IMR-90 (cell line): ENCODE measurements at regions not wholly inside any gene's neighbourhood (a gene's known extent, or its start where the extent isn't known, plus 50 kb on each side); places are given as distances from the start of the nearest gene placed in this dataset.

Source experiments
- ATAC-seq: fragments of 200-7000 bp; cut with Tn5 transposase; 2 replicates; pipeline ENCODE4 v1.9.1; 2020; ENCODE audit warnings: low read depth, mild to moderate bottlenecking, moderate library complexity
- BruUV-seq: library from RNA; stranded (reverse); fragments of 400-500 nt; replicated peaks from 2 replicates; lab custom pipeline; 2021; lab: Mats Ljungman, UMichigan
- CTCF ChIA-PET: fragments of 300-600 bp; formaldehyde crosslinking; extraction: SDS; loops from one replicate; lab custom pipeline; 2021; ENCODE audit warnings: antibody characterized with exemption; lab: Yijun Ruan, JAX
- POLR2A ChIA-PET: fragments of 300-600 bp; sonication (Branson Sonifier 250); formaldehyde crosslinking; loops from one replicate; lab custom pipeline; 2022; ENCODE audit warnings: antibody characterized with exemption; ENCODE audit not compliant: unreplicated experiment; lab: Charles Lee
- DNase-seq: peaks from one replicate; pipeline ENCODE4 v3.0.0; 2013
- H2AFZ ChIP-seq: replicated peaks from 2 replicates; pipeline ENCODE3; 2013; ENCODE audit warnings: low read length, mild to moderate bottlenecking; ENCODE audit not compliant: poor library complexity
- H2AK5ac ChIP-seq: 2 replicates; pipeline ENCODE4 v1.6.1; 2013; ENCODE audit warnings: low read depth, low read length, inconsistent platforms
- H2AK9ac ChIP-seq: replicated peaks from 2 replicates; pipeline ENCODE3; 2013; ENCODE audit warnings: mild to moderate bottlenecking, low read depth, low read length, moderate library complexity; ENCODE audit not compliant: poor library complexity
- H2BK120ac ChIP-seq: 2 replicates; pipeline ENCODE4 v1.6.1; 2013; ENCODE audit warnings: low read depth, low read length, inconsistent platforms
- H2BK15ac ChIP-seq: 3 replicates; pipeline ENCODE4 v1.6.1; 2013; ENCODE audit warnings: low read depth, low read length, inconsistent platforms
- H2BK20ac ChIP-seq: 2 replicates; pipeline ENCODE4 v1.6.1; 2013; ENCODE audit warnings: low read depth, mild to moderate bottlenecking, inconsistent platforms, low read length, moderate library complexity
- H2BK5ac ChIP-seq: 2 replicates; pipeline ENCODE4 v1.6.1; 2013; ENCODE audit warnings: mild to moderate bottlenecking, low read depth, low read length, inconsistent platforms; ENCODE audit not compliant: poor library complexity, severe bottlenecking
- H3K14ac ChIP-seq: replicated peaks from 2 replicates; pipeline ENCODE4 v1.6.1; 2013; ENCODE audit warnings: low read depth, low read length, inconsistent platforms
- H3K18ac ChIP-seq: 2 replicates; pipeline ENCODE4 v1.6.1; 2013; ENCODE audit warnings: low read depth, low read length, control low read depth
- H3K23ac ChIP-seq: 2 replicates; pipeline ENCODE4 v1.6.1; 2013; ENCODE audit warnings: low read depth, low read length, inconsistent platforms
- H3K27ac ChIP-seq: 2 replicates; pipeline ENCODE4 v1.5.1; 2013; ENCODE audit warnings: mild to moderate bottlenecking, control low read depth, low read length; ENCODE audit not compliant: insufficient read depth
- H3K27me3 ChIP-seq: 2 replicates; pipeline ENCODE4 v1.6.1; 2013; ENCODE audit warnings: low read length; ENCODE audit not compliant: control insufficient read depth, insufficient read depth
- H3K36me3 ChIP-seq: 2 replicates; pipeline ENCODE4 v1.6.1; 2013; ENCODE audit warnings: low read length, mixed read lengths; ENCODE audit not compliant: control insufficient read depth, insufficient read depth
- H3K4ac ChIP-seq: 2 replicates; pipeline ENCODE4 v1.6.1; 2013; ENCODE audit warnings: low read depth, low read length, inconsistent platforms
- H3K4me1 ChIP-seq: 2 replicates; pipeline ENCODE4 v1.6.1; 2013; ENCODE audit warnings: low read length, mixed read lengths; ENCODE audit not compliant: control insufficient read depth, insufficient read depth
- H3K4me2 ChIP-seq: 2 replicates; pipeline ENCODE4 v1.6.1; 2013; ENCODE audit warnings: low read depth, mild to moderate bottlenecking, control low read depth, low read length, moderate library complexity
- H3K4me3 ChIP-seq: 2 replicates; pipeline ENCODE4 v1.5.1; 2013; ENCODE audit warnings: low read depth, mild to moderate bottlenecking, control low read depth, low read length, moderate library complexity; ENCODE audit not compliant: insufficient read depth
- H3K56ac ChIP-seq: 2 replicates; pipeline ENCODE4 v1.6.1; 2013; ENCODE audit warnings: low read length, inconsistent platforms; ENCODE audit not compliant: insufficient read depth; ENCODE audit errors: extremely low read depth
- H3K79me1 ChIP-seq, 2 experiments: 2 replicates each; pipeline ENCODE4 v1.6.1; 2013; ENCODE audit warnings: low read length in 2 of 2, inconsistent platforms in 1 of 2, low read depth in 1 of 2
- H3K9ac ChIP-seq: 2 replicates; pipeline ENCODE4 v1.6.1; 2013; ENCODE audit warnings: low read depth, low read length, control low read depth
- H3K9me1 ChIP-seq: 2 replicates; pipeline ENCODE4 v1.6.1; 2013; ENCODE audit warnings: low read length, inconsistent platforms; ENCODE audit not compliant: insufficient read depth
- H3K9me3 ChIP-seq: 2 replicates; pipeline ENCODE4 v1.6.1; 2013; ENCODE audit warnings: low read length; ENCODE audit not compliant: control insufficient read depth, insufficient read depth
- H4K20me1 ChIP-seq: 2 replicates; pipeline ENCODE4 v1.6.1; 2013; ENCODE audit warnings: low read length, inconsistent platforms; ENCODE audit not compliant: insufficient read depth
- H4K5ac ChIP-seq: 2 replicates; pipeline ENCODE4 v1.6.1; 2013; ENCODE audit warnings: mild to moderate bottlenecking, low read depth, low read length, control low read depth
- H4K8ac ChIP-seq, 2 experiments: 2 replicates each; pipeline ENCODE4 v1.6.1; 2013; ENCODE audit warnings: low read depth in 2 of 2, low read length in 2 of 2, control low read depth in 1 of 2, inconsistent platforms in 1 of 2
- H4K91ac ChIP-seq: 2 replicates; pipeline ENCODE4 v1.6.1; 2013; ENCODE audit warnings: low read depth, low read length, inconsistent platforms; ENCODE audit not compliant: insufficient read depth
- BHLHE40 ChIP-seq: fragments of 150-350 bp; IDR thresholded peaks from 2 replicates; pipeline ENCODE4 v1.6.1; 2016; ENCODE audit warnings: mild to moderate bottlenecking, low read depth, low read length
- CEBPB ChIP-seq: IDR thresholded peaks from 2 replicates; pipeline ENCODE4 v1.6.1; 2012; ENCODE audit warnings: low read depth, low read length, improper control_type of control experiment
- CHD1 ChIP-seq: IDR thresholded peaks from 2 replicates; pipeline ENCODE4 v1.6.1; 2012; ENCODE audit warnings: low read depth, low read length, improper control_type of control experiment
- ELK1 ChIP-seq: fragments of 150-350 bp; IDR thresholded peaks from 2 replicates; pipeline ENCODE4 v1.6.1; 2016; ENCODE audit warnings: low read depth, mild to moderate bottlenecking, low read length, moderate library complexity, borderline replicate concordance
- FOS ChIP-seq: fragments of 150-350 bp; IDR thresholded peaks from 2 replicates; pipeline ENCODE4 v1.6.1; 2016; ENCODE audit warnings: low read depth, low read length
- MAFK ChIP-seq: IDR thresholded peaks from 2 replicates; pipeline ENCODE4 v1.6.1; 2012; ENCODE audit warnings: low read depth, low read length, improper control_type of control experiment
- MAZ ChIP-seq: IDR thresholded peaks from 2 replicates; pipeline ENCODE4 v1.6.1; 2012; ENCODE audit warnings: low read depth, mild to moderate bottlenecking, low read length, improper control_type of control experiment, moderate library complexity, borderline replicate concordance
- MXI1 ChIP-seq: IDR thresholded peaks from 2 replicates; pipeline ENCODE4 v1.6.1; 2012; ENCODE audit warnings: low read depth, mild to moderate bottlenecking, low read length, moderate library complexity, borderline replicate concordance
- NFE2L2 ChIP-seq: fragments of 150-350 bp; IDR thresholded peaks from 2 replicates; pipeline ENCODE4 v1.6.1; 2016; ENCODE audit warnings: low read depth, mild to moderate bottlenecking, low read length
- POLR2A ChIP-seq: IDR thresholded peaks from 2 replicates; pipeline ENCODE4 v1.6.1; 2012; ENCODE audit warnings: mild to moderate bottlenecking, low read depth, low read length
- RAD21 ChIP-seq: IDR thresholded peaks from 2 replicates; pipeline ENCODE4 v1.6.1; 2012; ENCODE audit warnings: low read length, improper control_type of control experiment
- RCOR1 ChIP-seq: IDR thresholded peaks from 2 replicates; pipeline ENCODE4 v1.6.1; 2012; ENCODE audit warnings: mild to moderate bottlenecking, low read length, improper control_type of control experiment; ENCODE audit not compliant: insufficient replicate concordance
- RFX5 ChIP-seq: IDR thresholded peaks from 2 replicates; pipeline ENCODE4 v1.8.0; 2012; ENCODE audit warnings: low read depth, mild to moderate bottlenecking, low read length, moderate library complexity
- SMC3 ChIP-seq: fragments of 150-350 bp; IDR thresholded peaks from 2 replicates; pipeline ENCODE4 v1.6.1; 2016; ENCODE audit warnings: low read depth, mild to moderate bottlenecking, antibody characterized with exemption, low read length, moderate library complexity
- USF2 ChIP-seq: fragments of 150-350 bp; IDR thresholded peaks from 2 replicates; pipeline ENCODE4 v1.6.1; 2017; ENCODE audit warnings: mild to moderate bottlenecking, antibody characterized with exemption, low read length, low read depth
- WGBS, 2 experiments: methylation state at CpG; one replicate each; pipeline versions ENCODE4 v1.1.5 to v1.1.7; 2013; ENCODE audit warnings: missing lambda C conversion rate in 2 of 2; ENCODE audit not compliant: insufficient read length in 1 of 2; ENCODE audit errors: extremely low coverage in 2 of 2; 5-methylcytosine and 5-hydroxymethylcytosine counted together
- dilution Hi-C: fragments of 300-500 bp; cut with HindIII; formaldehyde crosslinking; loops from one replicate; pipeline ENCODE4 v1.14.3; 2018; ENCODE audit warnings: low sequenced_read_pairs; ENCODE audit not compliant: unreplicated experiment
- in situ Hi-C: fragments of 300-500 bp; cut with MboI; formaldehyde crosslinking; loops from 3 replicates; pipeline ENCODE4 v1.14.3; 2019; ENCODE audit warnings: low sequenced_read_pairs, inconsistent platforms, mixed read lengths
- intact Hi-C: fragments of 100-400 bp; cut with micrococcal nuclease; formaldehyde crosslinking; loops from 2 replicates; pipeline ENCODE4 v1.10.0; 2022
- TF ChIP-seq, protein P1 (sequence below): conservative IDR thresholded peaks from 2 replicates; pipeline ENCODE4 v1.5.1; 2012; ENCODE audit warnings: mild to moderate bottlenecking, low read depth, low read length, improper control_type of control experiment

- Histone ChIP-seq H3K27me3 (no peaks in the 10 kb centered on the region), H3K4me1 (no peaks in the 10 kb centered on the region), H2BK20ac (no peak overlapping the region), H3K18ac (no peak overlapping the region), H2AK9ac (no peak overlapping the region), H2BK120ac (no peak overlapping the region), H3K9me3 (0 out of 2 replicates have a peak, but pooled peaks cover 2% of the 10 kb centered on the region), H4K20me1 (no peaks in the 10 kb centered on the region), H3K4me3 (no peak overlapping the region), H3K14ac (no peak overlapping the region), H3K79me1 (no peaks in the 10 kb centered on the region), H3K4me2 (no peak overlapping the region), H2AFZ (no peak overlapping the region), H4K91ac (no peak overlapping the region), H4K8ac (no peak overlapping the region), H3K9me1 (no peaks in the 10 kb centered on the region), H3K9ac (no peak overlapping the region), H3K36me3 (no peaks in the 10 kb centered on the region), H3K4ac (no peak overlapping the region), H3K23ac (no peak overlapping the region), H2AK5ac (no peak overlapping the region), H2BK15ac (no peak overlapping the region), H3K27ac (no peak overlapping the region), H4K5ac (no peak overlapping the region), H2BK5ac (no peak overlapping the region), H3K56ac (no peak overlapping the region)
- ChIA-PET POLR2A (no interaction called here), CTCF (no interaction called here)
- no peak for ATAC-seq
- dilution Hi-C loops, result no loop called here
- no TSS peak for BruUV-seq
- intact Hi-C loops, result no loop called here
- TF ChIP-seq MXI1 (no peak), RFX5 (no peak), MAZ (no peak), CEBPB (no peak), SMC3 (no peak), NFE2L2 (no peak), USF2 (no peak), CHD1 (no peak), FOS (no peak), RCOR1 (no peak), RAD21 (no peak), MAFK (no peak), POLR2A (no peak), ELK1 (no peak), BHLHE40 (no peak)
- TF ChIP-seq, protein P1, sequence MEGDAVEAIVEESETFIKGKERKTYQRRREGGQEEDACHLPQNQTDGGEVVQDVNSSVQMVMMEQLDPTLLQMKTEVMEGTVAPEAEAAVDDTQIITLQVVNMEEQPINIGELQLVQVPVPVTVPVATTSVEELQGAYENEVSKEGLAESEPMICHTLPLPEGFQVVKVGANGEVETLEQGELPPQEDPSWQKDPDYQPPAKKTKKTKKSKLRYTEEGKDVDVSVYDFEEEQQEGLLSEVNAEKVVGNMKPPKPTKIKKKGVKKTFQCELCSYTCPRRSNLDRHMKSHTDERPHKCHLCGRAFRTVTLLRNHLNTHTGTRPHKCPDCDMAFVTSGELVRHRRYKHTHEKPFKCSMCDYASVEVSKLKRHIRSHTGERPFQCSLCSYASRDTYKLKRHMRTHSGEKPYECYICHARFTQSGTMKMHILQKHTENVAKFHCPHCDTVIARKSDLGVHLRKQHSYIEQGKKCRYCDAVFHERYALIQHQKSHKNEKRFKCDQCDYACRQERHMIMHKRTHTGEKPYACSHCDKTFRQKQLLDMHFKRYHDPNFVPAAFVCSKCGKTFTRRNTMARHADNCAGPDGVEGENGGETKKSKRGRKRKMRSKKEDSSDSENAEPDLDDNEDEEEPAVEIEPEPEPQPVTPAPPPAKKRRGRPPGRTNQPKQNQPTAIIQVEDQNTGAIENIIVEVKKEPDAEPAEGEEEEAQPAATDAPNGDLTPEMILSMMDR, result no peak
- in situ Hi-C loops, result no loop called here
- no peak for DNase-seq
- no CpG with 5 or more reads among the region's 2 CpGs for WGBS, 2 experiments
Observed at GRCh38 chr3:80017369-80017768, 249.6 kb upstream of the ROBO1 start.
